ENCODE measurements at regions not wholly inside any gene's neighbourhood (a gene's known extent, or its start where the extent isn't known, plus 50 kb on each side); places are given as distances from the start of the nearest gene placed in this dataset.

DNA sequence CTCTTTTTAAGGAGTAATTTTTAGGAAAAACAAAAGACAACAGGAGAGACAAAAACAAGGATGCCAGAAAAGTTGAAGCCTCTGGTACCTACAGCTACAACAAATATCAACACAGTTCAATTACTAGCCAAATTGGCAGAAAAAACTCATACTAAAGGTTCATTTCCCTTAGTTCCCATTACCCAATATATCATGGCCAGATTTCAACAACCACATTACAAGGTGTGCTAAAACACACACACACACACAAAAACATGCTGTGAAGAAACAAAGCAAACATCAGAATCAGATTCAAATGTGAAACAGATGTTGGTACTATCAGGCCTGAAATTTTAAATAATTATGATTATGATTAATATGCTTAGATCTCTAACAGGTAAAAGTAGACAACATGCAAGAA is 272.7 kb upstream of the CLEC14A start:
- CTCF ChIA-PET = no interaction called here
- Mint-ChIP-seq H3K27me3 (no peaks in the 10 kb centered on the region), H3K27ac (no peak overlapping the region), H3K9me3 (no peaks in the 10 kb centered on the region), H3K4me3 (no peak overlapping the region), H3K4me1 (ENCODE audit: low read depth) (no peaks in the 10 kb centered on the region), H3K36me3 (no peaks in the 10 kb centered on the region)
- intact Hi-C loops (cut with micrococcal nuclease) = no loop called here
- POLR2A ChIA-PET = no interaction called here
- DNase-seq = no peak

DNA sequence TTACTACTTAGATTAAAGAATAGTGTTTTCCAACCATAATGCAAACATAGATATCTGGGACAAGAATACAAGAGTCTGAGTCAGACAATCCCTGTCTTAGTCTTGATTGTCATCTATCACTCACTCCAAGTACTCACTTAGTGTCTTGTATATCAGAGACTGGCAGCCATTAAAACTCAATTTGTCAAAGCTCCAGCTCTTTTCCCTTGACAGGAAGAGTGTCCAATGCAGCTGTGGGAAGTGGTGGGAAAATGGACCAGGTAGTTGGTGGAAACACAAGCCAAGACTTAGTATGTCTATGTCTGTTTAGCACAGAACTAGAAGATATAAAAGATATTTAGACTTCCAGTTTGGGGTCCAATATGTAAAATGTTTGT is 271.6 kb upstream of the CLEC14A start:
- DNase-seq = no peak
- Mint-ChIP-seq H3K36me3 (no peaks in the 10 kb centered on the region), H3K4me3 (no peak overlapping the region), H3K27me3 (no peaks in the 10 kb centered on the region), H3K27ac (no peak overlapping the region), H3K4me1 (ENCODE audit: low read depth) (no peaks in the 10 kb centered on the region), H3K9me3 (no peaks in the 10 kb centered on the region)
- intact Hi-C loops (cut with micrococcal nuclease) = no loop called here
- ChIA-PET CTCF (no interaction called here), POLR2A (no interaction called here)

DNA sequence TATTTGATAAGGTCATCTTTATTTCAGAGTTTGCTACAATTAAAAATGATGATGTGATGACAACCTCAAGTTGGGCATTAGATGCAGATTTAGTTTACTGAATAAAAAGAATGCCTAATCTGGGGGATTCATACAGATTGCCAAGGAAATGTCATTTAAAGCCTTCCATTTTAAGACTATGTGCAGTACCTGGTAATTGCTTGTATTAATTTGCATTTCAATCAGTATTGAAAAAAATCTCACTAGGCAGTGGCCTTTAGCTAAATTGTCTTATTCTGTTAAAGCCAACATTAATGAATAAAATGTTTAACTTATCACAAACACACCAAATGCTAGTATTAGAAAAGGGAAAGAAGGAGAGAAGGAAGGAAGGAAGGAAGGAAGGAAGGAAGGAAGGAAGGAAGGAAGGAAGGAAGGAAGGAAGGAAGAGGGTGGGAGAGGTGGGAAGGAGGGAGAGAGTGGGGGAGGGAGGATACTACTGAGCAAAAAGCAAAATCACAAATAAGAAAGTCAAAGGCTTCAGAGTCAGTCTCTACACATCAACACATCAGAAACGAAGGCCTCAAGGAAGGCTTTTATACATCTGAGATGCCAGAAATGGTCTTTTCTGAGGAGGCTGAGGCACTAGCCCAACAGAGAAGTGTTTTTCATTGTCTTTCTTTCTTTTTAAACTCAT is 271.1 kb upstream of the CLEC14A start:
- H3K27me3 Mint-ChIP-seq = no peaks in the 10 kb centered on the region
- H3K27ac Mint-ChIP-seq = no peak overlapping the region
- CTCF ChIA-PET = interaction anchor here (0.6 kb wide), 1 partner anchor 868 kb away, joined by 3 read pairs; no protein-coding TSS in a partner anchor
- POLR2A ChIA-PET = no interaction called here
- intact Hi-C loops (cut with micrococcal nuclease) = no loop called here
- H3K9me3 Mint-ChIP-seq = no peaks in the 10 kb centered on the region
- H3K4me1 Mint-ChIP-seq (ENCODE audit: low read depth) = no peaks in the 10 kb centered on the region
- H3K36me3 Mint-ChIP-seq = no peaks in the 10 kb centered on the region
- no peak for DNase-seq
- H3K4me3 Mint-ChIP-seq = no peak overlapping the region

DNA sequence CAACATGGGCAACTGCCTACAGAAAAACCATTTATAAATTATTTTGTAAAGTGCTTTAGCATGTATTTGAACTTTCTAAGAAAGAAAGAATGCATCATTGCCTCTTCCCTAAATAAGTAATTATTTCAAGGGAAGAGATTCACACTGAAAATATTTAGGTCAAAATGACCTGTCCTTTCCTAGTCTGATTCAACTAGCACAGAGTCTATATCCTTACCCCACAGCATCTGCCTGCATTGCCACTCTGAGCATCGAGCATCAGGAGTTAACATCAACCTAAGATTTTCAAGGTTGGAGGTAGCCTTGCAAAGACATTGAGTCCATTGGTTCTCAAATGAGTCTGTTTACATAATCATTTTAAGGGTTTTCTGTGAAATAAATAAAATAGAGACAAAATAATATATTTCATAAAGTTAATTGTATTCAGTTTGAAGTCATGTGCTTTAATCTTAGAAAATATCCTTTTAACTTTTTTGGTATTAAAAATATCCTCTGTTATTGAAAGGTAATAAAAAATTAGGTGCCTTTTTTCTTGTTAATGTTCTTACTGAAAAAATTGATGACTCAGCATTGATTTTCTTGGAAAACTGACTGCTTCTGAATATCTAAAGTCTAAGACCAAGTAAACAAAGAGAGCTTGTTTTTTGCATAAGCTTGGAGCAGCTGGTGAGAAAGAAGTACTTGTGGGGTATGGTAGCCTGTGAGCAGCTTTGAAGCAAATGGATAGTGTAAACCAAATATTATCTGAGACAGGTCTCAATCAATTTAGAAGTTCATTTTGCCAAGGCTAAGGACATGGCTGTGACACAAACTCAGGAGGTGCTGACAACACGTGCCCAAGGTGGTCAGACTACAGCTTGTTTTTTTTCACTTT is 269.0 kb upstream of the CLEC14A start:
- Mint-ChIP-seq H3K4me1 (ENCODE audit: low read depth) (no peaks in the 10 kb centered on the region), H3K4me3 (no peak overlapping the region), H3K36me3 (no peaks in the 10 kb centered on the region), H3K27ac (no peak overlapping the region), H3K9me3 (no peaks in the 10 kb centered on the region), H3K27me3 (no peaks in the 10 kb centered on the region)
- DNase-seq = no peak
- intact Hi-C loops (cut with micrococcal nuclease) = no loop called here
- ChIA-PET CTCF (no interaction called here), POLR2A (no interaction called here)

DNA sequence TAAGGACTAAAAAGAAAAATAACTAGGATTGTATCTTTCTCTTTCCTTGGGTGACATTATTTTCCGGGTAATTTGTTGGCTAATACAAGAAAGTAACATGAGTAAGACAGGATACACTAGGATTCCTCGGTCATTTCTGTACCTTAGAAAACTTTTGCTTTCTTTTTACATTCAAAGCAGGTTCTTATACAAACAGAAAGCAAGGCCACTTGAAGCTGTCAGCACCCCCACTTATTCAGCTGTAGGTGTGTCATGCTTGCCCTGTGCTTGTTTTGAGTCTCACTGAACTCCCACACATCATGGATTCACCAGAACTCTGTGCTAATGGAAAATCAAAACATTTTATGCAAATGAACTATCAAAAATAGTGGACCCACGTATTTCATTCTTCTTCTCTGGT is 266.8 kb upstream of the CLEC14A start:
- Mint-ChIP-seq H3K27me3 (no peaks in the 10 kb centered on the region), H3K4me1 (ENCODE audit: low read depth) (no peaks in the 10 kb centered on the region), H3K9me3 (no peaks in the 10 kb centered on the region), H3K36me3 (no peaks in the 10 kb centered on the region), H3K4me3 (no peak overlapping the region), H3K27ac (no peak overlapping the region)
- DNase-seq = no peak
- ChIA-PET POLR2A (no interaction called here), CTCF (no interaction called here)
- intact Hi-C loops (cut with micrococcal nuclease) = no loop called here

DNA sequence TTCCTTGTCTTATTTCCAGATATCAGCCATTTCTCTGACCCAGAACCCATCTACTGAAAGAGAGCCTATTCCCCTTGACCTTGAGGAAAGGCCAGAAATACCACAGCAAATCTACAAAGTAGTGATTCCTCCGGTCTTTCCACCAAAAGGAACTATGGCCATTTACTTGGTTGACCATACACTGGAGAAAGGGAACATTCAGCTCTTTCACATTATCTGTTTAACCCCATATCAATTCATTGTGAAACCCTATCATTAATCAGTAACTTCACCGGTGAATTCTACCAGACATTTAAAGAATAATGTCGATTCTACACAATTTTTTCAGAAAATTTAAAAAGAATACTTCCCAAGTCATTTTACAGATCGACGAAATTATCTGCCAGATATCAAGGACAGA is 265.7 kb upstream of the CLEC14A start:
- H3K4me3 Mint-ChIP-seq = no peak overlapping the region
- no peaks in the 10 kb centered on the region for H3K9me3 Mint-ChIP-seq
- no peaks in the 10 kb centered on the region for H3K4me1 Mint-ChIP-seq (ENCODE audit: low read depth)
- no peak for DNase-seq
- intact Hi-C loops (cut with micrococcal nuclease) = no loop called here
- POLR2A ChIA-PET = no interaction called here
- CTCF ChIA-PET = no interaction called here
- no peaks in the 10 kb centered on the region for H3K27me3 Mint-ChIP-seq
- H3K27ac Mint-ChIP-seq = no peak overlapping the region
- no peaks in the 10 kb centered on the region for H3K36me3 Mint-ChIP-seq

DNA sequence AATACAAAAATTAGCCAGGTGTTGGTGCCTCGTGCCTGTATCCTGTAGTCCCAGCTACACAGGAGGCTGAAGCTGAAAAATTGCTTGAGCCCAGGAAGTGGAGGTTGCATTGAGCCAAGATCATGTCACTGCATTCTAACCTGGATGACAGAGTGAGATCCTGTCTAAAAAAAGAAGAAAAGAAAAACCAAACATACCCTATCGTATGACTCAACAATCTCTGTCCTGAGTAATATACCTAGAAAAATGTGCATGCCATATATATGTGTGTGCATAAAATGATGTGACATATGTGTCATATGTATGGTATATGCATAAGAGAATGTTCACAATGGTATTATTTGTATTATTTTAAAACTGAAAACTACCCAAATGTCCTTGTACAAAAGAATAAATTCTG is 261.5 kb upstream of the CLEC14A start:
- POLR2A ChIA-PET = no interaction called here
- Mint-ChIP-seq H3K4me3 (no peak overlapping the region), H3K9me3 (no peaks in the 10 kb centered on the region), H3K27me3 (no peaks in the 10 kb centered on the region), H3K4me1 (ENCODE audit: low read depth) (no peaks in the 10 kb centered on the region), H3K27ac (no peak overlapping the region), H3K36me3 (no peaks in the 10 kb centered on the region)
- intact Hi-C loops (cut with micrococcal nuclease) = no loop called here
- no peak for DNase-seq
- CTCF ChIA-PET = no interaction called here

DNA sequence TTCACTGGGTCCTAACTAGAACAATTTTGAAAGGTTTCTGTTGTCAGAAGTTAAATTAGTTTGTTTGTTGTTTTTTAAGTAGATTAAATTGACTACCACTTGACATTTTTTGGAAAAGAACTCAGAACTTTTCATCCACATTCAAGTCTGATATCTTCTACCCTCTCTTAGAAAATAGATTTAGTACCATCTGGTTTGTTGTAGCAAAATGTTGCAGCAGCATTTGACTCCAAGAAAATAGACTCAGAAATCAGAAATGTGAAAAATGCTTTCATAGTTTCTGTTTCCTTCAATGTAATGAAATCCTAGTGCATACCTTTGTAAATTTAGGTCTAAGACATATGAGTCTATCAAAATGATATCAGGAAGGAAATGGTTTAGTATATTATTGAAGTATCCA is 256.3 kb upstream of the CLEC14A start:
- H3K27me3 Mint-ChIP-seq = peaks cover 1% of the 10 kb centered on the region
- no peak overlapping the region for H3K27ac Mint-ChIP-seq
- no peak overlapping the region for H3K4me3 Mint-ChIP-seq
- intact Hi-C loops (cut with micrococcal nuclease) = no loop called here
- CTCF ChIA-PET = no interaction called here
- DNase-seq = no peak
- POLR2A ChIA-PET = no interaction called here
- H3K9me3 Mint-ChIP-seq = no peaks in the 10 kb centered on the region
- H3K36me3 Mint-ChIP-seq = no peaks in the 10 kb centered on the region
- H3K4me1 Mint-ChIP-seq (ENCODE audit: low read depth) = no peaks in the 10 kb centered on the region

DNA sequence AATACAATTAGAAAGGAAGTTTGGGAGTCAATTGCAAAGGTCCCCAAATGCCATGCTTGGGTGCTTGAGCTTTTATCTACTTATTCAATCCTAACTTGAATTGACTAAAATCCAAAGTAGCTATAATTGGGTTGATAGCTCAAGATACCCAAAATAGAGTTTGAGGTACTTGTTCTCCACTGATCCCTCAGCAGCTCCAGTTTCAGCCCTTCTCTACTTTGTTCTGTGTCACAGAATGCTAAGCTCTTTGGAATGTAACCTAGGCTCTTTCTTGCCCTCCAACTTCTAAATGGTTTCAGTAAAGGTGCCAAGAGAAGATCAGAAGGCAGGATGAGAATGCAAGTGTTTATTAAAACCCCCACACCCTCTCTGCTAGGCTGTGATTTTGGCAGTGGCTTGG is 251.4 kb upstream of the CLEC14A start:
- ChIA-PET POLR2A (no interaction called here), CTCF (no interaction called here)
- Mint-ChIP-seq H3K27ac (no peak overlapping the region), H3K4me1 (ENCODE audit: low read depth) (no peaks in the 10 kb centered on the region), H3K4me3 (no peak overlapping the region), H3K9me3 (no peaks in the 10 kb centered on the region), H3K36me3 (no peaks in the 10 kb centered on the region), H3K27me3 (peaks cover 1% of the 10 kb centered on the region)
- DNase-seq = no peak
- intact Hi-C loops (cut with micrococcal nuclease) = no loop called here

DNA sequence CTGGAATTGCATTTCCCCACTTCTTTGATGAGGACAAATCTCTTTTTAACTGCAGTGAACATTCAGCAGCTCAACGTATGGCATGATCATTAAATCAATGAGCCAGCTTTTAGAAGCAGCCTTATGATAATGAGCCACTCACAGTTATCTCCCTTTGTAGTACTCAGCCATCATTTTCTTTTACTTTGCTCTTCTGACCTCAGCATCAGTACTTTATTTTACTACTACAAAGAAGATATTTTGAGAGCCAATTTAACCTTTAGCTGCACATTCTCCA is 250.0 kb upstream of the CLEC14A start:
- no peak for DNase-seq
- intact Hi-C loops (cut with micrococcal nuclease) = no loop called here
- H3K27me3 Mint-ChIP-seq = peaks cover 1% of the 10 kb centered on the region
- no peaks in the 10 kb centered on the region for H3K9me3 Mint-ChIP-seq
- H3K4me3 Mint-ChIP-seq = no peak overlapping the region
- H3K4me1 Mint-ChIP-seq (ENCODE audit: low read depth) = no peaks in the 10 kb centered on the region
- ChIA-PET POLR2A (no interaction called here), CTCF (no interaction called here)
- H3K27ac Mint-ChIP-seq = no peak overlapping the region
- H3K36me3 Mint-ChIP-seq = no peaks in the 10 kb centered on the region

DNA sequence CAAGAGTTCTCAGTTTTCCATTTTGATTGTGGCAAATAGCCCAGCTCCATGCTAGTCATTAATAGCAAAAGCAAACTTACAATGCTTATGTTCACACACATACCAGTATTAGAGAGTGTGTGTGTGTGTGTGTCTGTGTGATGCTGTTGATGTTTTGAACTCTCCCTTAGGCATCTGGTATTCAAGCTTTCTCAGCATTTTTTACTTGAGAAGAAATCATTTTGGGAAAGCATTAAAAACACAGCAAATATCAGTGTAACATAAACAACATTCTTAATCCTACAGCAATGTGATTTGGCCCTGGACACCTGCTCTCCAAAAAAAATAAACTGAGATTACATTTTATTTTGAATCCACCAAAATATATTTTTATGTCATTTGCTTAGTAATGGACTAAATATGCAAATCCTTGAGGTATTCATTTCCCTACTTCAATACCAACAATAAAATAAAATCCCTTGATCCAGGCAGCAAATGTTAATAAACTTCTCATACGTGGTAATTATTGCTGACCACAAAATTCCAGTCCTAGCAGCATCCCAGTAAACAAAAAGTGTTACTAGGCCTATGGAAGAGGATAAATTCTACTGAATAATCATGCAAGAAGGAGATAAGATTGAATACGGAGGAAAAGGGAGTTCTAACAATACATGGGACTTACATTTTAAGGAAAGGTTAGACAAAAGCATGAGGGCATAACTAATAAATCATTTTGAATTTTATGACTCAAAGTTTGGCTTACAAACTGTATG is 249.5 kb upstream of the CLEC14A start:
- no peak overlapping the region for H3K27ac Mint-ChIP-seq
- no peak for DNase-seq
- POLR2A ChIA-PET = no interaction called here
- H3K4me3 Mint-ChIP-seq = no peak overlapping the region
- CTCF ChIA-PET = no interaction called here
- peaks cover 1% of the 10 kb centered on the region for H3K27me3 Mint-ChIP-seq
- H3K9me3 Mint-ChIP-seq = no peaks in the 10 kb centered on the region
- no peaks in the 10 kb centered on the region for H3K36me3 Mint-ChIP-seq
- intact Hi-C loops (cut with micrococcal nuclease) = no loop called here
- H3K4me1 Mint-ChIP-seq (ENCODE audit: low read depth) = no peaks in the 10 kb centered on the region

DNA sequence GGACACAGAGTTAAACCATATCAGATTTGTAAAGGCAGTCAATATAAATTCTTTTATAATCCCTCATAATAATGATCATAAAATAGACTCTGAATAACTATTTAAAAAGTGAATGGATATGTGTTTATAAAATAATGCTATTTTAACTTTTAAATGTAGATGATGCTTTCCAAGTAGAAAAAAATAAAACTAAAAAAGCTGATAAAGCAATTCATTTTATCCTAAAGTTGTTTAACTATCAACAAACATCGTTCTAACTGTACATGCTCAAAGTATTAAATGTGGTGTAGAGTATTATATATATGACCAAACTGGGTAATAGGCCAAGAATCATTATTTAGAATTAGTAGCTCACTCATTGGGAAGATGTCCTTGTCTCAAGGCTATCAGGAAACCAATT is 248.3 kb upstream of the CLEC14A start:
- Mint-ChIP-seq H3K27ac (no peak overlapping the region), H3K4me1 (ENCODE audit: low read depth) (no peaks in the 10 kb centered on the region), H3K4me3 (no peak overlapping the region), H3K27me3 (peaks cover under 1% of the 10 kb centered on the region), H3K36me3 (no peaks in the 10 kb centered on the region), H3K9me3 (no peaks in the 10 kb centered on the region)
- intact Hi-C loops (cut with micrococcal nuclease) = no loop called here
- ChIA-PET POLR2A (no interaction called here), CTCF (no interaction called here)
- no peak for DNase-seq

DNA sequence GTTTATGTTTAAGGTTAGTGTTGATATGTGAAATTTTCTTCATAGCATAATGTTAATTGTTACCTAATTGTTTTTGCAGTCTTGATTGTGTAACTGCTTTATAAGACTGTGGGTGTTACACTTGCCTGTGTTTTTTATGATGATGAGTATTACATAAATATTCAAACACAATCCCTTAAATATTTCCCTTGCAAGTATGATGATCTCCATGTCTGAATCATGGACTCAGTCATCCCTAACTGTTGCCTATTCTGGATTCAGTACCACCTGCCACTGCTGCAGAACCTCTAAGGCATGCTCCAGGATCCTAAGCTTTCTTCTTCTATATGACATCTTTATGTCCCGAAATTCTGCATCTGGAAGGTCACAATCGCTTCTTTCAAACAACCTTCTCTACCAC is 246.3 kb upstream of the CLEC14A start:
- no peaks in the 10 kb centered on the region for H3K36me3 Mint-ChIP-seq
- H3K4me3 Mint-ChIP-seq = no peak overlapping the region
- ChIA-PET CTCF (no interaction called here), POLR2A (no interaction called here)
- no peaks in the 10 kb centered on the region for H3K9me3 Mint-ChIP-seq
- H3K4me1 Mint-ChIP-seq (ENCODE audit: low read depth) = no peaks in the 10 kb centered on the region
- H3K27me3 Mint-ChIP-seq = no peaks in the 10 kb centered on the region
- intact Hi-C loops (cut with micrococcal nuclease) = no loop called here
- DNase-seq = no peak
- no peak overlapping the region for H3K27ac Mint-ChIP-seq

Measured in activated CD4-positive, alpha-beta memory T cell treated with anti-CD3 and anti-CD28 coated beads for 36 hours (primary cell).